ENCODE measurements at regions not wholly inside any gene's neighbourhood (a gene's known extent, or its start where the extent isn't known, plus 50 kb on each side); places are given as distances from the start of the nearest gene placed in this dataset.

- no peak for DNase-seq
These were observed 398.6 kb upstream of the RASGEF1B start for GRCh38 chr4:81870275-81870674.

GRCh38 chr4:81860111-81860510 lies 388.4 kb upstream of the RASGEF1B start:
- no peak for DNase-seq

GRCh38 chr4:81854406-81854805 lies 382.7 kb upstream of the RASGEF1B start:
- no peak for DNase-seq

- no peak for DNase-seq
These were observed 380.5 kb upstream of the RASGEF1B start for GRCh38 chr4:81852031-81852715.

- DNase-seq = no peak
These were observed 379.0 kb upstream of the RASGEF1B start for GRCh38 chr4:81850701-81851100.

- no peak for DNase-seq
These were observed 374.1 kb upstream of the RASGEF1B start for GRCh38 chr4:81845761-81846160.

- no peak for DNase-seq
These were observed 373.6 kb upstream of the RASGEF1B start for GRCh38 chr4:81845273-81845672.

- peak; percentile 77 for DNase-seq
These were observed 373.0 kb upstream of the RASGEF1B start for GRCh38 chr4:81844717-81845116.

- DNase-seq = peak; percentile 8
These were observed 367.8 kb upstream of the RASGEF1B start for GRCh38 chr4:81839347-81840042.

GRCh38 chr4:81838586-81838985 lies 366.9 kb upstream of the RASGEF1B start:
- no peak for DNase-seq

GRCh38 chr4:81836716-81837115 lies 365.0 kb upstream of the RASGEF1B start:
- DNase-seq = no peak

- no peak for DNase-seq
These were observed 361.9 kb upstream of the RASGEF1B start for GRCh38 chr4:81833576-81833975.

- DNase-seq = no peak
These were observed 357.3 kb upstream of the RASGEF1B start for GRCh38 chr4:81828991-81829390.

GRCh38 chr4:81827577-81828202 lies 356.0 kb upstream of the RASGEF1B start:
- DNase-seq = peak; percentile 84

GRCh38 chr4:81826817-81827424 lies 355.2 kb upstream of the RASGEF1B start:
- peak; percentile 6 for DNase-seq

- DNase-seq = no peak
These were observed 354.6 kb upstream of the RASGEF1B start for GRCh38 chr4:81826335-81826734.

GRCh38 chr4:81818385-81818920 lies 346.7 kb upstream of the RASGEF1B start:
- DNase-seq = no peak

GRCh38 chr4:81816031-81816761 lies 344.5 kb upstream of the RASGEF1B start:
- DNase-seq = no peak

- no peak for DNase-seq
These were observed 343.4 kb upstream of the RASGEF1B start for GRCh38 chr4:81814987-81815541.

- no peak for DNase-seq
These were observed 340.0 kb upstream of the RASGEF1B start for GRCh38 chr4:81811562-81812293.

GRCh38 chr4:81808011-81808672 lies 336.4 kb upstream of the RASGEF1B start:
- no peak for DNase-seq
